H1 (cell line): ENCODE measurements at regions not wholly inside any gene's neighbourhood (a gene's known extent, or its start where the extent isn't known, plus 50 kb on each side); places are given as distances from the start of the nearest gene placed in this dataset.

Source experiments
- CTCF ChIA-PET: fragments of 300-600 bp; sonication (Branson Sonifier 250); formaldehyde crosslinking; loops from one replicate; lab custom pipeline; 2021; ENCODE audit not compliant: partially characterized antibody; lab: Charles Lee
- POLR2A ChIA-PET: fragments of 300-600 bp; sonication (Branson Sonifier 250); formaldehyde crosslinking; loops from one replicate; lab custom pipeline; 2021; ENCODE audit warnings: inconsistent platforms; ENCODE audit not compliant: partially characterized antibody; lab: Charles Lee
- DNase-seq, 2 experiments: peaks; one replicate each; pipeline versions ENCODE4 v3.0.0 to v3.0.0-alpha.2; 2010 to 2022; ENCODE audit warnings: low spot score in 2 of 2, low read depth in 1 of 2, mixed read lengths in 1 of 2
- FAIRE-seq: peaks from 2 replicates; lab custom pipeline; 2011; peaks lifted over from hg19 to GRCh38; lab: Jason Lieb, UNC
- H2AFZ ChIP-seq: 2 replicates; pipeline ENCODE4 v1.8.1; 2012; ENCODE audit warnings: low read length, inconsistent platforms
- H2AK5ac ChIP-seq: 2 replicates; pipeline ENCODE4 v1.6.1; 2013; ENCODE audit warnings: low read depth, low read length
- H2BK120ac ChIP-seq: replicated peaks from 2 replicates; pipeline ENCODE3; 2013; ENCODE audit warnings: low read depth, low read length, inconsistent platforms
- H2BK12ac ChIP-seq: 2 replicates; pipeline ENCODE4 v1.6.1; 2013; ENCODE audit warnings: low read depth, low read length
- H2BK15ac ChIP-seq: 2 replicates; pipeline ENCODE4 v1.6.1; 2013; ENCODE audit warnings: low read length
- H2BK20ac ChIP-seq: 2 replicates; pipeline ENCODE4 v1.6.1; 2013; ENCODE audit warnings: low read length
- H2BK5ac ChIP-seq: 2 replicates; pipeline ENCODE4 v1.6.1; 2013; ENCODE audit warnings: low read depth, low read length
- H3K14ac ChIP-seq: 2 replicates; pipeline ENCODE4 v1.6.1; 2013; ENCODE audit warnings: inconsistent platforms; ENCODE audit not compliant: insufficient read length
- H3K18ac ChIP-seq: 2 replicates; pipeline ENCODE4 v1.6.1; 2013; ENCODE audit warnings: low read length; ENCODE audit errors: extremely low read depth
- H3K23ac ChIP-seq: 2 replicates; pipeline ENCODE4 v1.6.1; 2013; ENCODE audit warnings: inconsistent platforms; ENCODE audit not compliant: insufficient read length
- H3K23me2 ChIP-seq: 2 replicates; pipeline ENCODE4 v1.6.1; 2013; ENCODE audit warnings: low read depth, low read length
- H3K27ac ChIP-seq: 2 replicates; pipeline ENCODE4 v1.6.1; 2011; ENCODE audit warnings: low read depth, low read length, inconsistent platforms
- H3K27me3 ChIP-seq, 4 experiments: replicated peaks in 1 of 4; 1 replicate in 1 of 4; 2 replicates in 3 of 4; pipeline versions ENCODE4 v1.6.1 to v1.8.1; 2011 to 2013; ENCODE audit warnings: low read length in 3 of 4, mild to moderate bottlenecking in 3 of 4, inconsistent platforms in 2 of 4, mixed read lengths in 2 of 4, moderate library complexity in 1 of 4; ENCODE audit not compliant: control insufficient read depth in 3 of 4, insufficient read depth in 3 of 4; ENCODE audit errors: extremely low read depth in 1 of 4
- H3K36me3 ChIP-seq, 4 experiments: 2 replicates each; pipeline versions ENCODE4 v1.6.1 to v1.8.1; 2011 to 2013; ENCODE audit warnings: mild to moderate bottlenecking in 4 of 4, low read length in 3 of 4, moderate library complexity in 2 of 4, control low read depth in 1 of 4, inconsistent platforms in 1 of 4; ENCODE audit not compliant: insufficient read depth in 4 of 4, control insufficient read depth in 2 of 4
- H3K4ac ChIP-seq: replicated peaks from 2 replicates; pipeline ENCODE3; 2013; ENCODE audit warnings: low read length, low read depth, mixed read lengths, inconsistent platforms; ENCODE audit not compliant: insufficient read length
- H3K4me1 ChIP-seq, 4 experiments: replicated peaks in 1 of 4; 1 replicate in 1 of 4; 2 replicates in 3 of 4; pipeline versions ENCODE4 v1.6.1 to v1.8.1; 2011 to 2013; ENCODE audit warnings: low read length in 3 of 4, inconsistent platforms in 2 of 4, mixed read lengths in 1 of 4; ENCODE audit not compliant: insufficient read depth in 4 of 4, control insufficient read depth in 3 of 4
- H3K4me2 ChIP-seq, 2 experiments: 2 replicates each; pipeline versions ENCODE4 v1.6.1 to v1.8.1; 2011 to 2013; ENCODE audit warnings: low read depth in 2 of 2, low read length in 2 of 2, control low read depth in 1 of 2, inconsistent platforms in 1 of 2, mild to moderate bottlenecking in 1 of 2; ENCODE audit not compliant: insufficient read depth in 1 of 2
- H3K4me3 ChIP-seq, 4 experiments: fragments of 200-600, 300-600 bp in 1 of 4; sonication (generic), shearing (Covaris generic), sonication (Bioruptor Twin) in 1 of 4; 2 replicates each; pipeline versions ENCODE4 v1.5.1 to v1.8.1; 2011 to 2016; ENCODE audit warnings: low read length in 4 of 4, low read depth in 3 of 4, control low read depth in 2 of 4, inconsistent platforms in 2 of 4, mild to moderate bottlenecking in 2 of 4, mixed read lengths in 1 of 4, moderate library complexity in 1 of 4; ENCODE audit not compliant: insufficient read depth in 2 of 4; ENCODE audit errors: extremely low read depth in 1 of 4
- H3K56ac ChIP-seq: replicated peaks from 2 replicates; pipeline ENCODE3; 2013; ENCODE audit warnings: low read depth, mild to moderate bottlenecking, mixed read lengths, low read length, inconsistent platforms; ENCODE audit not compliant: insufficient read length
- H3K79me1 ChIP-seq: 2 replicates; pipeline ENCODE4 v1.6.1; 2013; ENCODE audit warnings: low read depth, low read length, control low read depth
- H3K79me2 ChIP-seq, 2 experiments: 2 replicates each; pipeline versions ENCODE4 v1.6.1 to v1.8.1; 2012 to 2013; ENCODE audit warnings: low read length in 2 of 2, mild to moderate bottlenecking in 2 of 2, inconsistent platforms in 1 of 2; ENCODE audit not compliant: insufficient read depth in 2 of 2, control insufficient read depth in 1 of 2
- H3K9ac ChIP-seq, 4 experiments: replicated peaks in 1 of 4; 1 replicate in 1 of 4; 2 replicates in 3 of 4; pipeline versions ENCODE4 v1.6.1 to v1.8.1; 2011 to 2013; ENCODE audit warnings: low read depth in 3 of 4, low read length in 3 of 4, control low read depth in 2 of 4, mild to moderate bottlenecking in 2 of 4, moderate library complexity in 2 of 4, inconsistent platforms in 1 of 4; ENCODE audit errors: extremely low read depth in 1 of 4
- H3K9me3 ChIP-seq, 2 experiments: 2 replicates each; pipeline versions ENCODE4 v1.6.1 to v1.8.1; 2012 to 2013; ENCODE audit warnings: mild to moderate bottlenecking in 2 of 2, moderate library complexity in 2 of 2, control low read depth in 1 of 2, inconsistent platforms in 1 of 2, low read depth in 1 of 2, low read length in 1 of 2, mixed read lengths in 1 of 2; ENCODE audit not compliant: insufficient read depth in 2 of 2
- H4K20me1 ChIP-seq, 2 experiments: replicated peaks in 1 of 2; 2 replicates each; pipeline versions ENCODE3 to v1.8.1; 2011 to 2013; ENCODE audit warnings: inconsistent platforms in 2 of 2, low read length in 2 of 2, mild to moderate bottlenecking in 1 of 2; ENCODE audit not compliant: insufficient read depth in 2 of 2, control insufficient read depth in 1 of 2
- H4K5ac ChIP-seq: 2 replicates; pipeline ENCODE4 v1.6.1; 2013; ENCODE audit warnings: low read length, low read depth, mixed read lengths, inconsistent platforms; ENCODE audit not compliant: insufficient read length
- H4K8ac ChIP-seq: 2 replicates; pipeline ENCODE4 v1.8.0; 2013; ENCODE audit warnings: mild to moderate bottlenecking, moderate library complexity, low read length, inconsistent platforms; ENCODE audit not compliant: insufficient read depth; ENCODE audit errors: extremely low read depth
- H4K91ac ChIP-seq: replicated peaks from 2 replicates; pipeline ENCODE3; 2013; ENCODE audit warnings: low read length, mixed read lengths, inconsistent platforms; ENCODE audit not compliant: insufficient read length
- BRCA1 ChIP-seq: IDR thresholded peaks from 2 replicates; pipeline ENCODE4 v1.6.1; 2012; ENCODE audit warnings: low read depth, low read length, improper control_type of control experiment
- CHD1 ChIP-seq: IDR thresholded peaks from 2 replicates; pipeline ENCODE4 v1.6.1; 2012; ENCODE audit warnings: low read depth, low read length, improper control_type of control experiment
- CREB1 ChIP-seq: IDR thresholded peaks from 2 replicates; pipeline ENCODE4 v1.6.1; 2012; ENCODE audit warnings: inconsistent platforms
- GABPA ChIP-seq: IDR thresholded peaks from 2 replicates; pipeline ENCODE4 v1.6.1; 2011; ENCODE audit warnings: mild to moderate bottlenecking, low read length, moderate library complexity, borderline replicate concordance; ENCODE audit not compliant: insufficient read depth
- GTF2F1 ChIP-seq: IDR thresholded peaks from 2 replicates; pipeline ENCODE4 v1.6.1; 2012; ENCODE audit warnings: low read depth, low read length, improper control_type of control experiment, borderline replicate concordance
- JUN ChIP-seq: IDR thresholded peaks from 2 replicates; pipeline ENCODE4 v1.6.1; 2011; ENCODE audit warnings: low read depth, mild to moderate bottlenecking, improper control_type of control experiment, low read length
- KDM4A ChIP-seq: IDR thresholded peaks from one replicate; pipeline ENCODE4 v1.7.1; 2012; ENCODE audit warnings: low read depth, mild to moderate bottlenecking, moderate library complexity, low read length, inconsistent platforms; ENCODE audit not compliant: severe bottlenecking
- NRF1 ChIP-seq: IDR thresholded peaks from 2 replicates; pipeline ENCODE4 v1.6.1; 2011; ENCODE audit warnings: mild to moderate bottlenecking, low read depth, low read length, improper control_type of control experiment
- PHF8 ChIP-seq: fragments of 200-600 bp; sonication (generic); conservative IDR thresholded peaks from 2 replicates; pipeline ENCODE4 v1.7.1; 2012; ENCODE audit warnings: low read depth, mild to moderate bottlenecking, inconsistent platforms, low read length, moderate library complexity
- POLR2AphosphoS5 ChIP-seq: IDR thresholded peaks from 2 replicates; pipeline ENCODE4 v1.6.1; 2011; ENCODE audit warnings: low read depth, low read length
- SIN3A ChIP-seq, 2 experiments: IDR thresholded peaks in 1 of 2; conservative IDR thresholded peaks in 1 of 2; 2 replicates each; pipeline ENCODE4 v1.6.1; 2011 to 2012; ENCODE audit warnings: low read length in 2 of 2, improper control_type of control experiment in 1 of 2, low read depth in 1 of 2, mild to moderate bottlenecking in 1 of 2
- TEAD4 ChIP-seq: IDR thresholded peaks from 2 replicates; pipeline ENCODE4 v1.6.1; 2012; ENCODE audit warnings: low read depth, low read length, inconsistent platforms, mixed read lengths
- WGBS, 2 experiments: shearing (Covaris generic) in 1 of 2; methylation state at CpG; one replicate each; pipeline versions ENCODE4 v1.1.6 to v1.1.7; 2013 to 2015; ENCODE audit warnings: low lambda C conversion rate in 2 of 2, mixed read lengths in 2 of 2, inconsistent platforms in 1 of 2, low coverage in 1 of 2, missing lambda C conversion rate in 1 of 2; ENCODE audit not compliant: insufficient replicate concordance in 2 of 2, insufficient coverage in 1 of 2, insufficient read length in 1 of 2; ENCODE audit errors: extremely low coverage in 1 of 2, missing lambda C conversion rate in 1 of 2; 5-methylcytosine and 5-hydroxymethylcytosine counted together
- TF ChIP-seq, protein P1 (sequence below): IDR thresholded peaks from 2 replicates; pipeline ENCODE4 v1.6.1; 2011; ENCODE audit warnings: low read length, improper control_type of control experiment
- TF ChIP-seq, protein P2 (sequence below): IDR thresholded peaks from 2 replicates; pipeline ENCODE4 v1.6.1; 2011; ENCODE audit warnings: low read depth, mild to moderate bottlenecking, low read length; ENCODE audit not compliant: insufficient read depth

DNA sequence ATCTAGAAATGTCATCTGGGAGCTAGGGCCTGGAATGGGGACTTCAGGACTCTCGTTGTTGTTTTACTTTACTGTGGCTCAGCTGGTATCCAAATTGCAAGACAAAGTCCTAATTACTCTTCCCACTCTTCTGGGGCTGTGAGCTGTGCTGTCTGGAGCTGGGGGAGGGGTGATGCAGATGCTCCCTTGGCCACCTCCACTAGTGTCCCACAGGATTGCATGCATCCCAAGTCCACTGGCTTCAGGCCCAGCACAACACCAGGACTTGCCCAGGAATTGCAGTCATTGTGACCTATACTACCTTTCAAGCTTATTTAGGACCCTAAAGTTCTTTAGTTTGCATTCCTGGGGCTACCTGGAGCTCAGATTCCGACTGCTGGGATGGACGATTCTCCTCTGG lies 366.1 kb upstream of the FAM47C start:
- Histone ChIP-seq H3K9ac (no peak overlapping the region), H3K79me1 (no peaks in the 10 kb centered on the region), H3K27ac (no peak overlapping the region), H3K23me2 (no peaks in the 10 kb centered on the region), H3K9me3 (no peaks in the 10 kb centered on the region), H3K36me3 (no peaks in the 10 kb centered on the region), H2BK12ac (no peak overlapping the region), H2BK120ac (no peak overlapping the region), H2BK15ac (no peak overlapping the region), H3K27me3 (no peaks in the 10 kb centered on the region), H3K4me1 (0 out of 7 replicates have a peak, but pooled peaks cover 0 to 3% (median 0%) of the 10 kb centered on the region in 4 experiments), H3K4ac (no peak overlapping the region), H2AFZ (no peak overlapping the region), H4K20me1 (no peaks in the 10 kb centered on the region), H3K4me2 (no peak overlapping the region), H3K18ac (no peak overlapping the region), H4K5ac (no peak overlapping the region), H2BK5ac (no peak overlapping the region), H3K79me2 (no peaks in the 10 kb centered on the region), H2AK5ac (no peak overlapping the region), H4K91ac (no peak overlapping the region), H3K4me3 (no peak overlapping the region), H3K23ac (no peak overlapping the region), H3K56ac (no peak overlapping the region), H3K14ac (no peak overlapping the region), H4K8ac (no peak overlapping the region), H2BK20ac (no peak overlapping the region)
- FAIRE-seq, result peak; percentile 36
- ChIA-PET CTCF (interaction anchor here (0.7 kb wide), 1 partner anchor 40 kb away, joined by 3 read pairs; no protein-coding TSS in a partner anchor), POLR2A (no interaction called here)
- WGBS, 2 experiments, result 88% methylated on average over 3 of the region's 3 CpGs; no CpG with 5 or more reads in 1 of the 2 experiments
- DNase-seq, result no peak
- no peak for TF ChIP-seq KDM4A
- no peak for TF ChIP-seq SIN3A (conservative IDR thresholded peaks at IDR 0.05 in 1 of 2, IDR thresholded peaks at IDR 0.05 in 1 of 2; ENCODE audit: low read depth in 1 of 2, low read length in 2 of 2)
- TF ChIP-seq CHD1, result no peak
- no peak for TF ChIP-seq BRCA1
- no peak for TF ChIP-seq GABPA
- TF ChIP-seq TEAD4, result no peak
- no peak for TF ChIP-seq PHF8
- no peak for TF ChIP-seq NRF1
- no peak for TF ChIP-seq POLR2AphosphoS5
- no peak for TF ChIP-seq JUN
- TF ChIP-seq, protein P1, sequence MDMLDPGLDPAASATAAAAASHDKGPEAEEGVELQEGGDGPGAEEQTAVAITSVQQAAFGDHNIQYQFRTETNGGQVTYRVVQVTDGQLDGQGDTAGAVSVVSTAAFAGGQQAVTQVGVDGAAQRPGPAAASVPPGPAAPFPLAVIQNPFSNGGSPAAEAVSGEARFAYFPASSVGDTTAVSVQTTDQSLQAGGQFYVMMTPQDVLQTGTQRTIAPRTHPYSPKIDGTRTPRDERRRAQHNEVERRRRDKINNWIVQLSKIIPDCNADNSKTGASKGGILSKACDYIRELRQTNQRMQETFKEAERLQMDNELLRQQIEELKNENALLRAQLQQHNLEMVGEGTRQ, result no peak
- TF ChIP-seq, protein P2, sequence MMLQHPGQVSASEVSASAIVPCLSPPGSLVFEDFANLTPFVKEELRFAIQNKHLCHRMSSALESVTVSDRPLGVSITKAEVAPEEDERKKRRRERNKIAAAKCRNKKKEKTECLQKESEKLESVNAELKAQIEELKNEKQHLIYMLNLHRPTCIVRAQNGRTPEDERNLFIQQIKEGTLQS, result no peak
- no peak for TF ChIP-seq GTF2F1
- no peak for TF ChIP-seq CREB1
